ENCODE measurements at regions not wholly inside any gene's neighbourhood (a gene's known extent, or its start where the extent isn't known, plus 50 kb on each side); places are given as distances from the start of the nearest gene placed in this dataset.

GRCh38 chr13:74062933-74063332, 71.3 kb downstream of the KLF12 start:
- Histone ChIP-seq H3K4me1 (replicated peaks in 1 of 2) (peaks cover 20 to 26% of the 10 kb centered on the region in 2 donors), H3K4me3 (no peak overlapping the region), H3K27ac (peak overlapping the region in 1 of 2 donors; percentile 7)
- ATAC-seq (replicated peaks in 6 of 8), result peak; percentile 44 to 100 (median 96)
- in situ Hi-C loops (cut with MboI; ENCODE audit: low pct_unique_long_range_greater_than_20kb in 2 of 9, low sequenced_read_pairs in 9 of 9, unreplicated experiment in 9 of 9), result no loop called here
- 5 to 80% (median 26%) methylated on average over 1 to 6 of the region's 6 CpGs; no CpG with 5 or more reads in 4 of the 10 experiments for whole genome bisulfite sequencing, 10 experiments

GRCh38 chr13:74061926-74062595, 72.1 kb downstream of the KLF12 start:
- in situ Hi-C loops (cut with MboI; ENCODE audit: low pct_unique_long_range_greater_than_20kb in 2 of 9, low sequenced_read_pairs in 9 of 9, unreplicated experiment in 9 of 9), result no loop called here
- Histone ChIP-seq H3K4me1 (replicated peaks in 1 of 2) (peaks cover 23 to 26% of the 10 kb centered on the region in 2 donors), H3K27ac (no peak overlapping the region), H3K4me3 (no peak overlapping the region)
- ATAC-seq (replicated peaks in 6 of 8), result no peak
- WGBS, 10 experiments, result 17 to 83% (median 68%) methylated on average over 1 to 3 of the region's 3 CpGs; no CpG with 5 or more reads in 1 of the 10 experiments

GRCh38 chr13:74056801-74057542, 77.2 kb downstream of the KLF12 start:
- in situ Hi-C loops (cut with MboI; ENCODE audit: low pct_unique_long_range_greater_than_20kb in 2 of 9, low sequenced_read_pairs in 9 of 9, unreplicated experiment in 9 of 9), result no loop called here
- peak in 6 of 8 experiments; percentile 30 to 78 (median 52) for ATAC-seq (replicated peaks in 6 of 8)

GRCh38 chr13:74052402-74052928, 81.7 kb downstream of the KLF12 start:
- H3K4me3 ChIP-seq, result no peak overlapping the region
- in situ Hi-C loops (cut with MboI; ENCODE audit: low pct_unique_long_range_greater_than_20kb in 2 of 9, low sequenced_read_pairs in 9 of 9, unreplicated experiment in 9 of 9), result no loop called here
- WGBS, 10 experiments, result 72 to 100% (median 98%) methylated on average over 1 to 5 of the region's 5 CpGs
- no peak for ATAC-seq (replicated peaks in 6 of 8)
- peaks cover 10 to 16% of the 10 kb centered on the region in 2 donors for H3K4me1 ChIP-seq (replicated peaks in 1 of 2)
- H3K27ac ChIP-seq, result no peak overlapping the region

More at GRCh38 chr13:74056801-74057542, 77.2 kb downstream of the KLF12 start:
- H3K4me1 ChIP-seq (replicated peaks in 1 of 2), result peaks cover 4 to 14% of the 10 kb centered on the region in 2 donors
- no peak overlapping the region for H3K27ac ChIP-seq
- H3K4me3 ChIP-seq, result no peak overlapping the region
- 0 to 100% (median 67%) methylated on average over 1 to 4 of the region's 5 CpGs; no CpG with 5 or more reads in 1 of the 10 experiments for WGBS, 10 experiments

GRCh38 chr13:74048756-74049155, 85.4 kb downstream of the KLF12 start:
- ATAC-seq (replicated peaks in 6 of 8), result no peak
- Histone ChIP-seq H3K4me3 (no peak overlapping the region), H3K27ac (no peak overlapping the region), H3K4me1 (replicated peaks in 1 of 2) (peaks cover 8 to 10% of the 10 kb centered on the region in 2 donors)
- in situ Hi-C loops (cut with MboI; ENCODE audit: low pct_unique_long_range_greater_than_20kb in 2 of 9, low sequenced_read_pairs in 9 of 9, unreplicated experiment in 9 of 9), result no loop called here
- 82 to 100% (median 95%) methylated on average over 2 to 5 of the region's 5 CpGs for WGBS, 10 experiments

GRCh38 chr13:74047931-74048600, 86.1 kb downstream of the KLF12 start:
- ATAC-seq (replicated peaks in 6 of 8), result peak; percentile 85 to 99 (median 96)
- in situ Hi-C loops (cut with MboI; ENCODE audit: low pct_unique_long_range_greater_than_20kb in 2 of 9, low sequenced_read_pairs in 9 of 9, unreplicated experiment in 9 of 9), result no loop called here
- Histone ChIP-seq H3K4me3 (no peak overlapping the region), H3K4me1 (replicated peaks in 1 of 2) (peaks cover 8 to 10% of the 10 kb centered on the region in 2 donors), H3K27ac (peak overlapping the region in 1 of 2 donors; percentile 21)
- 24 to 100% (median 70%) methylated on average over 1 to 4 of the region's 4 CpGs; no CpG with 5 or more reads in 1 of the 10 experiments for WGBS, 10 experiments

- ATAC-seq (replicated peaks in 6 of 8), result peak in 1 of 8 experiments; percentile 40
- no peak overlapping the region for H3K27ac ChIP-seq
- peaks cover 8 to 10% of the 10 kb centered on the region in 2 donors for H3K4me1 ChIP-seq (replicated peaks in 1 of 2)
- in situ Hi-C loops (cut with MboI; ENCODE audit: low pct_unique_long_range_greater_than_20kb in 2 of 9, low sequenced_read_pairs in 9 of 9, unreplicated experiment in 9 of 9), result no loop called here
- H3K4me3 ChIP-seq, result no peak overlapping the region
Measured at GRCh38 chr13:74046431-74046830, 87.8 kb downstream of the KLF12 start.

GRCh38 chr13:74045583-74045982, 88.6 kb downstream of the KLF12 start:
- Histone ChIP-seq H3K4me1 (replicated peaks in 1 of 2) (peaks cover 8 to 10% of the 10 kb centered on the region in 2 donors), H3K4me3 (no peak overlapping the region), H3K27ac (no peak overlapping the region)
- in situ Hi-C loops (cut with MboI; ENCODE audit: low pct_unique_long_range_greater_than_20kb in 2 of 9, low sequenced_read_pairs in 9 of 9, unreplicated experiment in 9 of 9), result no loop called here
- no peak for ATAC-seq (replicated peaks in 6 of 8)
- 89 to 100% (median 100%) methylated on average over 1 to 6 of the region's 6 CpGs; no CpG with 5 or more reads in 1 of the 10 experiments for WGBS, 10 experiments

- H3K4me1 ChIP-seq (replicated peaks in 1 of 2), result peaks cover 6 to 8% of the 10 kb centered on the region in 2 donors
- no peak for ATAC-seq (replicated peaks in 6 of 8)
- in situ Hi-C loops (cut with MboI; ENCODE audit: low pct_unique_long_range_greater_than_20kb in 2 of 9, low sequenced_read_pairs in 9 of 9, unreplicated experiment in 9 of 9), result no loop called here
- no peak overlapping the region for H3K4me3 ChIP-seq
- no peak overlapping the region for H3K27ac ChIP-seq
- 69 to 100% (median 83%) methylated on average over 2 to 5 of the region's 5 CpGs for WGBS, 10 experiments
Measured at GRCh38 chr13:74043237-74043636, 91.0 kb downstream of the KLF12 start.

- Histone ChIP-seq H3K27ac (no peak overlapping the region), H3K4me1 (replicated peaks in 1 of 2) (peaks cover 2 to 5% of the 10 kb centered on the region in 2 donors), H3K4me3 (no peak overlapping the region)
- ATAC-seq (replicated peaks in 6 of 8), result peak; percentile 51 to 99 (median 66)
- WGBS, 10 experiments, result 10 to 81% (median 30%) methylated on average over 1 to 4 of the region's 4 CpGs; no CpG with 5 or more reads in 3 of the 10 experiments
- in situ Hi-C loops (cut with MboI; ENCODE audit: low pct_unique_long_range_greater_than_20kb in 2 of 9, low sequenced_read_pairs in 9 of 9, unreplicated experiment in 9 of 9), result no loop called here
Measured at GRCh38 chr13:74040200-74040599, 94.0 kb downstream of the KLF12 start.

GRCh38 chr13:74039667-74040066, 94.5 kb downstream of the KLF12 start:
- no peak overlapping the region for H3K27ac ChIP-seq
- H3K4me1 ChIP-seq (replicated peaks in 1 of 2), result peaks cover 2 to 5% of the 10 kb centered on the region in 2 donors
- H3K4me3 ChIP-seq, result no peak overlapping the region
- ATAC-seq (replicated peaks in 6 of 8), result no peak
- in situ Hi-C loops (cut with MboI; ENCODE audit: low pct_unique_long_range_greater_than_20kb in 2 of 9, low sequenced_read_pairs in 9 of 9, unreplicated experiment in 9 of 9), result no loop called here
- WGBS, 10 experiments, result 87 to 100% (median 100%) methylated on average over 1 to 3 of the region's 3 CpGs; no CpG with 5 or more reads in 1 of the 10 experiments

GRCh38 chr13:74039154-74039553, 95.0 kb downstream of the KLF12 start:
- no peak for ATAC-seq (replicated peaks in 6 of 8)
- Histone ChIP-seq H3K27ac (no peak overlapping the region), H3K4me3 (no peak overlapping the region), H3K4me1 (replicated peaks in 1 of 2) (peaks cover 2 to 5% of the 10 kb centered on the region in 2 donors)
- in situ Hi-C loops (cut with MboI; ENCODE audit: low pct_unique_long_range_greater_than_20kb in 2 of 9, low sequenced_read_pairs in 9 of 9, unreplicated experiment in 9 of 9), result no loop called here
- 80 to 100% (median 100%) methylated on average over 1 to 2 of the region's 2 CpGs; no CpG with 5 or more reads in 1 of the 10 experiments for WGBS, 10 experiments

- Histone ChIP-seq H3K27ac (no peak overlapping the region), H3K4me3 (no peak overlapping the region), H3K4me1 (replicated peaks in 1 of 2) (peaks cover 2 to 5% of the 10 kb centered on the region in 2 donors)
- no peak for ATAC-seq (replicated peaks in 6 of 8)
- in situ Hi-C loops (cut with MboI; ENCODE audit: low pct_unique_long_range_greater_than_20kb in 2 of 9, low sequenced_read_pairs in 9 of 9, unreplicated experiment in 9 of 9), result no loop called here
Measured at GRCh38 chr13:74037762-74038161, 96.4 kb downstream of the KLF12 start.
